ENCODE measurements at regions not wholly inside any gene's neighbourhood (a gene's known extent, or its start where the extent isn't known, plus 50 kb on each side); places are given as distances from the start of the nearest gene placed in this dataset.

GRCh38 chr9:30020161-30020560 is 2364.3 kb upstream of the ACO1 start:
- in situ Hi-C loops (cut with MboI; ENCODE audit: low sequenced_read_pairs) (no loop called here), intact Hi-C loops (cut with micrococcal nuclease) (no loop called here), dilution Hi-C loops (cut with HindIII; ENCODE audit: low sequenced_read_pairs, unreplicated experiment) (no loop called here)
- no peak overlapping the region for H4K5ac ChIP-seq (ENCODE audit: low read depth, low read length)
- ChIA-PET CTCF (no interaction called here), POLR2A (ENCODE audit: unreplicated experiment) (no interaction called here)
- H2AK5ac ChIP-seq (ENCODE audit: low read depth, low read length): no peak overlapping the region
- no peak overlapping the region for H3K18ac ChIP-seq (ENCODE audit: low read depth, low read length)
- no CpG with 5 or more reads among the region's 2 CpGs for WGBS, 2 experiments (ENCODE audit: extremely low coverage in 2 of 2, insufficient read length in 1 of 2)
- no peak overlapping the region for H3K14ac ChIP-seq (replicated peaks; ENCODE audit: low read depth, low read length)
- H3K79me1 ChIP-seq (ENCODE audit: low read depth in 1 of 2, low read length in 2 of 2): no peaks in the 10 kb centered on the region
- TF ChIP-seq MAFK (IDR thresholded peaks at IDR 0.05; ENCODE audit: low read depth, low read length): peak; percentile 37; the same call in 1 of the 2 replicates
- no peak for TF ChIP-seq NFE2L2 (IDR thresholded peaks at IDR 0.05; ENCODE audit: low read depth, low read length)
- no peaks in the 10 kb centered on the region for H3K4me1 ChIP-seq (ENCODE audit: control insufficient read depth, insufficient read depth, low read length)
- H4K8ac ChIP-seq (ENCODE audit: low read depth in 2 of 2, low read length in 2 of 2): no peak overlapping the region
- H2BK120ac ChIP-seq (ENCODE audit: low read depth, low read length): no peak overlapping the region
- H3K4ac ChIP-seq (ENCODE audit: low read depth, low read length): no peak overlapping the region
- H2BK5ac ChIP-seq (ENCODE audit: low read depth, low read length, poor library complexity, severe bottlenecking): no peak overlapping the region
- ATAC-seq (ENCODE audit: low read depth) (no peak), DNase-seq (no peak)
- no peaks in the 10 kb centered on the region for H3K9me3 ChIP-seq (ENCODE audit: control insufficient read depth, insufficient read depth, low read length)
- H2AFZ ChIP-seq (replicated peaks; ENCODE audit: low read length, poor library complexity): no peak overlapping the region
- no peak overlapping the region for H3K56ac ChIP-seq (ENCODE audit: extremely low read depth, insufficient read depth, low read length)
- H3K27me3 ChIP-seq (ENCODE audit: control insufficient read depth, insufficient read depth, low read length): no peaks in the 10 kb centered on the region
- no peak overlapping the region for H3K23ac ChIP-seq (ENCODE audit: low read depth, low read length)
- no peak overlapping the region for H4K91ac ChIP-seq (ENCODE audit: insufficient read depth, low read depth, low read length)
- H2AK9ac ChIP-seq (replicated peaks; ENCODE audit: low read depth, low read length, poor library complexity): no peak overlapping the region
- H3K9ac ChIP-seq (ENCODE audit: low read depth, low read length): no peak overlapping the region
- H2BK15ac ChIP-seq (ENCODE audit: low read depth, low read length): no peak overlapping the region
- no peak overlapping the region for H3K4me2 ChIP-seq (ENCODE audit: low read depth, low read length)
- no peak overlapping the region for H3K27ac ChIP-seq (ENCODE audit: insufficient read depth, low read length)
- H4K20me1 ChIP-seq (ENCODE audit: insufficient read depth, low read length): no peaks in the 10 kb centered on the region
- H3K4me3 ChIP-seq (ENCODE audit: insufficient read depth, low read depth, low read length): no peak overlapping the region
- H3K9me1 ChIP-seq (ENCODE audit: insufficient read depth, low read length): no peaks in the 10 kb centered on the region
- BruUV-seq (replicated peaks): no TSS peak
- no peaks in the 10 kb centered on the region for H3K36me3 ChIP-seq (ENCODE audit: control insufficient read depth, insufficient read depth, low read length)
- no peak overlapping the region for H2BK20ac ChIP-seq (ENCODE audit: low read depth, low read length)
